GM18507 (cell line): ENCODE measurements at regions not wholly inside any gene's neighbourhood (a gene's known extent, or its start where the extent isn't known, plus 50 kb on each side); places are given as distances from the start of the nearest gene placed in this dataset.
"Not testable (repeated sequence)": the region's sequence is repeated elsewhere in the genome, so short reads cannot be mapped to it uniquely, and the experiment has no call there.

Experiments used
- DNase-seq: peaks from one replicate; pipeline ENCODE4 v3.0.0; 2011; ENCODE audit warnings: low read depth; ENCODE audit not compliant: insufficient read length; ENCODE audit errors: extremely low spot score
- FAIRE-seq: peaks from 2 replicates; lab custom pipeline; 2011; peaks lifted over from hg19 to GRCh38; lab: Jason Lieb, UNC

DNA sequence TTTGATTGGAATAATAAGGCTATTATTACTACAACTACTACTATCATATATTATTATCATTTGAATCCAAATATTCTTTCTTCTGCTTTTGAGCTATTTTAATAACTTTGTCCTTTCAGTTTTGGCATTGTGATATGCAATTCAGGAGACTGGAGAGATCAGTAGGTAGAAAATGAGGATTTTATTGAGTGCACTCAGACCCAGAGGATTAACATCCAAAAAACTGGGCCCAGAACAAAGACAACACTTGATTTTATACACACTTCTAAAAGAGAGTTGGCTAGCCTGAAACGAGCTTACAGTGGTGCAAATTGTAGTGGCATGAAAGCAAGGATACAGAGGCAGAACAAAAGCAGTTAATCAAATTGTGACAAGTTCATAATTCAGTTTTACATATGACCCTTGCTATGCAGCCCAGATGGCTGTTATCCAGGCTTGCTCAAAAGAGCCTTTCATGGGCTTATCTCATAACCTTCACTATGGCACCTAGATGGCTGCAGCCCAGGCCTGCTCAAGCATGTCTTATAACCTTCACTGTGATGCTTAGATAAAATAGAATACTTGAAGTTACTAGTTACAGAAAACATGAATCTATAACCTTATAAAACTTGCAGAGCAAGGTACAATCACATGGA is 796.3 kb upstream of the RAG2 start:
- FAIRE-seq (no peak), DNase-seq (no peak)

DNA sequence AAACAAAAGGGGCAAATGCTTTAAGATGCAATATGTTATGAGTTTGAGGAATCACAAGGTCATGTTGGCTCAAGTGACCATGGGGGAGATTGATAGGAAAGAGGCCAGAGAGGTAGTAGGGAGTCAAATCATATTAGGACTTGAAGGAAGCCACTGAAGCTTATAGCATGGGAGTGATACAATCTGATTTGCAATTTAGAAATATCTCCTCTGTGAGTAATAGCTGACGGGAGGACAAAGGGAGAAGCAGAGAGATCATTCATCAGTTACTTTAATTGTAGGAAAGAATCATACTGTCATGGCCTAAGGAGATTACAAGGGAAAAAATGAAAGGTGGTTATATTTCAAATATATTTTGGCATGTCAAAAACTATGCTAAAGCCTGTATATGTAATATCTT is 793.6 kb upstream of the RAG2 start:
- DNase-seq (no peak), FAIRE-seq (no peak)

DNA sequence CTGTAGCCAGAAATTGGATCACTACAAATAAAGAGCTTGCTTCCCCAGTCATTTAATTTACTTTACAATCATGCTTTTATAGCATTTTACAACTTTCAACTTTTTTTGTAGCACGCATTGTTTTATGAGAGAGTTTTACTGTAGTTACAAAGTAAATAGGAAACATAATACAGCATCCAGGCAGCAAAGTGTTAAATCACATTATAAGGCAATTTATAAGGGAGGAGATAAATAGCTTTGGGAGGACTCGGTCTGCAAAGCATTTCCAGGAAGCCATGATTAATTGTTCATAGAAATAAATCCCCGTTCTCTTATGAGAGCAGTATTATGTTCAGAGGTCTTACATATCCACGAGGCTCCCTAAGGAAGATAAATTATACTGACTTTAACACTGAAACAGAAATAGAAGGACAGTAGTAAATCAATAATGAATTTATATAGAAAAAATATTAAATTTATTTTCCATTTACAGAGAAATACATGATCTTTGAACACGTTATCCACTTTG is 792.6 kb upstream of the RAG2 start:
- DNase-seq (no peak), FAIRE-seq (no peak)

DNA sequence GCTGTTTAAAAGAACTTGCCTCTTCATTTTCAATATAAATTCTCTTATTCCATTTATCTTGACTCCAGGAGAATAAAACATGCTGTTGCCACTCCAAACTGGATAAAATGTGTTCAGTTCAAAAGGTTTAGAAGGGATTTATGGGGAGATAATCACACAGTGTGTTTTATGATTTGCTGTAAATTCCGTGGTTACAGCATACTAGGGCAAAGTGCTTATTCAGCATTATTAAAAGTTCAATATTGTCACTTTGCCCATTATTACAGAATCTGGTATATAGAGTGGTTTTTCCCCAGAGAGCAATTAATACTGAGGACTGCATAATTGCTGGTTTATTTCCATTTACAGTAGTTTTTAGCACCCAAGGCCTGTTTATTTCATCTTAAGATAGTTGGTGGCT is 780.9 kb upstream of the RAG2 start:
- no peak for DNase-seq
- FAIRE-seq = no peak

DNA sequence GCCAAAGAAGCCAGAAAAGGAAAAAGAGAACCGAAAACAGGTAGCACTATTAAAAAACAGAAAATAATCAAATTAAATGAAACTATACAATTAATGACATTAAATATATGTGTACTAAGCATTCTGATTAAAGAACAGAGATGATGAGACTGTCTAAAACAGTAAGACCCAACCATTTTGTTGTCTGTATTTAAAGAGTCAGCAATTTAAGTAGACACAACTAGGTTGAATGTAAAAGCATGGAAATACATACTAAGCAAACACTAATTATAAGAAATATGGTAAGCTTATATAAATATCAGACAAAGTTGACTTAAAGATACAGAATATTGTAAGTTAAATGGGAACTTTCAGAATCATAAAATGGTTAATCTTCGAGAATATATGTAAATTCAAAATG is 774.6 kb upstream of the RAG2 start:
- FAIRE-seq (no peak), DNase-seq (no peak)

DNA sequence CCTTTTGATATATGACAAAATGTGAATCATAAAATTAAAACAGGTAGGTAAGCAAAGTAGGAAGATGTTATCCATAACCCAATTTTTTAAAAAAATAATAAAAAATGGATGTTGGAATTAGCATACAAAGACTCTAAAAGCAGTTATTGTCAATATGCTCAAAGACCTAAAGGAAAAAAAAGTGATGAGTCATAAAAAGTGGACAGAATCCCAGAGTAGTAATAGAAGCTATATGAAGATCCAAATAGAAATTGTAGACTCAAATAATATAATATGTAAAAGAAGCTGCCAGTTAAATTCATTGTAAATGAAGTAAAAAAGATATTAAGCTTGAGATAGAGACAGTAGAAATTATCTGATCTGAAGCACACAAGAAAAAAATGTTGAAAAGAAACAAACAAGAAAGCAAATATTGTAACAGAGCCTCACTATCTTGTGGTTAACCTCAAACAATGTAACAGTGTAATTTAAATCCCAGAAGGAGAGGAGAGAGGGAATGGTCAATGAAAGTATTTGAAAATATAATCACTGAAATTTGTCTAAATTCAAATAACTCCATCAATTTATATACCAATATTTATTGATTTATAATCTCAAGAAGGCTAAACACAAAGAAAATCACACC is 773.4 kb upstream of the RAG2 start:
- DNase-seq = no peak
- no peak for FAIRE-seq

- DNase-seq (no peak), FAIRE-seq (no peak)
These were observed 772.8 kb upstream of the RAG2 start for GRCh38 chr11:37370817-37371216.

GRCh38 chr11:37364246-37364839 is 766.3 kb upstream of the RAG2 start:
- DNase-seq = no peak
- FAIRE-seq = no peak

GRCh38 chr11:37353192-37353591 is 755.2 kb upstream of the RAG2 start:
- no peak for DNase-seq

GRCh38 chr11:37352485-37352884 is 754.4 kb upstream of the RAG2 start:
- FAIRE-seq (no peak), DNase-seq (no peak)

More at GRCh38 chr11:37353192-37353591, 755.2 kb upstream of the RAG2 start:
- FAIRE-seq = no peak

- no peak for FAIRE-seq
- DNase-seq = no peak
These were observed 745.3 kb upstream of the RAG2 start for GRCh38 chr11:37343290-37343689.

DNA sequence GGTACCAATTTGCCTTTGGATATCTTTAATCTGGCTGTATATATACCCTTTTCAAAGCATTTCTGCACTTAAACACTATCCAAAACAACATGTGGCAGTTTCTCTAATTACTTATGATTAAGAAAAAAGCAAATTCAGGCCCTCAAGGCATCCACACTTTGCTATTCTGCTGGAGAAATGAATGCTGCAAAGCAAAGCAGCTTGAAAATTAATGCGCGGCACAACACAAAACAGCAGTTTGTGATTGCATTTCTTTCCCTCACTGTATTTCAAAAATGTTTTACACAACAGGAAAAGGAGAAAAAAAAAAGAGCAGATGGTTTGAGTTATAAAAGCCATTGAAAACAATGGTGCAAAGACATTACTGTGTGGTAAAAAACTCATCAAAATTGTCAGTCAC is 738.4 kb upstream of the RAG2 start:
- FAIRE-seq (no peak), DNase-seq (no peak)

DNA sequence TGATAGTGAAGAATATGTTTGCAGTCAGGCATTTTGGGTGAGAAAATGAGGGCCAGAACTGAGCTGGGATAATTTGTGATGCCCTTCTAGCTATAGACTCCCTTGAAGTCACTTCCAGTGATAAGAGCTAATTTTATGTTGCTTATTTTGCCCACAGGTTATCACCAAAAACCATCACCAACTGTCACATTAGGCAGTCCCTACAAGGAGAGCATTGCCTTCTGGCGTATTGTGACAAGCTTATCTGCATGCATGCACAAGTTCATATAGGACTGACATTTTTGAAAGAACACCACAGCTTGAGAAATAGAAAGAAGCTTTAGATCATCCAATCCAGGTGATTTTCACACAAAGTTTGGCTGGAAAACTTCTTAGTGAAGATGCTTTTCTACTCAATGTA is 735.3 kb upstream of the RAG2 start:
- FAIRE-seq (no peak), DNase-seq (no peak)

- FAIRE-seq (no peak), DNase-seq (no peak)
These were observed 725.8 kb upstream of the RAG2 start for GRCh38 chr11:37323843-37324242.

GRCh38 chr11:37322333-37323194 is 724.5 kb upstream of the RAG2 start:
- DNase-seq (no peak), FAIRE-seq (no peak)

DNA sequence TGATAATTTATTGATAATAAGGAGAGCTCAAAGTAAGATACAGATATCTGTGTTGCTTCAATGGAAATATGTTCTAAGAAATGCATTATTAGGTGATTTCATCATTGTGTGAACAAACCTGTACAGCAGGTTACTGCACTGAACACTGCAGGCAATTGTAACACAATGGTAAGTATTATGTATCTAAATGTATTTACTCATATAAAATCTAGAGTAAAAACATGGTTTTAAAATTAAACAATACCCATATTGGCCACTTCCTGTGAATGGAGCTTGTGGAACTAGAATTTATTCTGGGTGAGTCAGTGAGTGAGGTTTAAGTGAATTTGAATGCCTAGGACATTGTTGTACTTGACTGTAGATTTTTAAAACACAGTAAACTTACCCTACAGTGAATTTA is 722.9 kb upstream of the RAG2 start:
- no peak for FAIRE-seq

DNA sequence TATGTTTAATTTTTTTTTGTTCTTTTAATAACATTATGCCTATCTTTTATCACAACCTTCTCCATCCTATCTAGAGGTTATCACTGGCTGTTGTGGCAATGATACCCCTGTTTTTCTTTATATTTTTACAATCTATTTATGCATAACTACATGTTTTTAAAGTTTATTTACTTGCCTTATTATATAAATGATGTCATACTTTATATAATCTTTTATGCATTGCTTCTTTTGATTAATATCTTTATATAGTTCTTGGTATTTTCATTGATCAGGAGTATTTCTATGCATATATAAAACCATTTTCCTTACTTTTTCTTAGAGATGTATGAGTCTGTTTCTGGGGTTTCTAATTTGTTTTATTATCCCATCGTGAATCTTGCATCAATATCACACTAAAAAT is 719.8 kb upstream of the RAG2 start:
- FAIRE-seq = no peak

More for the DNA sequence above, 722.9 kb upstream of the RAG2 start:
- no peak for DNase-seq

GRCh38 chr11:37313266-37313665 is 715.2 kb upstream of the RAG2 start:
- FAIRE-seq (no peak), DNase-seq (no peak)

More for the DNA sequence above, 719.8 kb upstream of the RAG2 start:
- DNase-seq = no peak

DNA sequence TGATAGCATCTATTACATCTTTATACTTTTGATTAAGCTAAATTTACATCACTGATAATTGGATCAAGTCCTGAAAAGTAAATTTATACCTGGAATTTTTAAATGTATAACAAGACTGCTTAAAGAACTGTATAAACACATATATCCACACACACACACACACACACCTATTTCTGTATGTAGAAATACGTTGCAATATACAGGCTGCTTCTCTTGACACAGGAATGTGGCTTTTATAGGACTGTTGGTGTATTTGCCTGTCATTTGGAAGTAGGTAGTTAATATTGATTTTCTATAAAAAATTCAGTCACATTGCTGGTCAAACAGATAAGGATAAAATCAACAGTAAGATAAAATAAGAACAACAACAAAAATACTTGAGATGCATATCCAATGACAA is 708.5 kb upstream of the RAG2 start:
- FAIRE-seq (no peak), DNase-seq (no peak)

DNA sequence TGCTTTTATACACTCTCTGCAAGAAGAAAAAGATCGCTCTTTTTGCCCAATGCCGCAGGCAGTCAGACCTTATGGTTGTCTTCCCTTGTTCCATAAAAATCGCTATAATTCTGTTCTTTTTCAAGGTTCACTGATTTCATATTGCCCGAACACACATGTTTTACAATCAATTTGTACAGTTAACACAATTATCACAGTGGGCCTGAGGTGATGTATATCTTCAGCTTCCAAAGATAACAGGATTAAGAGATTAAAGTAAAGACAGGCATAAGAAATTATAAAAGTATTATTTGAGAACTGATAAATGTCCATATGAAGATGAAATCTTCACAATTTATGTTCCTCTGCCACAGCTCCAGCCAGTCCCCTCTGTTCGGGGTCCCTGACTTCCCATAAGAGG is 703.4 kb upstream of the RAG2 start:
- FAIRE-seq, DNase-seq: not testable (repeated sequence)
